NB4 (cell line): ENCODE measurements at regions not wholly inside any gene's neighbourhood (a gene's known extent, or its start where the extent isn't known, plus 50 kb on each side); places are given as distances from the start of the nearest gene placed in this dataset.

Source experiments
- CTCF ChIP-seq: IDR thresholded peaks from one replicate; pipeline ENCODE4 v1.5.1; 2012; ENCODE audit warnings: low read depth, low read length
- MAX ChIP-seq: IDR thresholded peaks from 2 replicates; pipeline ENCODE4 v1.6.1; 2011; ENCODE audit warnings: low read depth, low read length
- MYC ChIP-seq: IDR thresholded peaks from 2 replicates; pipeline ENCODE4 v1.6.1; 2011; ENCODE audit warnings: low read depth, low read length
- POLR2A ChIP-seq: IDR thresholded peaks from 2 replicates; pipeline ENCODE4 v1.6.1; 2011; ENCODE audit warnings: mild to moderate bottlenecking; ENCODE audit not compliant: insufficient read length; ENCODE audit errors: extremely low read depth

GRCh38 chr15:69509131-69509530, 56.5 kb downstream of the RPLP1 start:
- no peak for TF ChIP-seq POLR2A
- no peak for TF ChIP-seq CTCF
- no peak for TF ChIP-seq MYC
- no peak for TF ChIP-seq MAX
